ACC112 (cell line): ENCODE measurements at regions not wholly inside any gene's neighbourhood (a gene's known extent, or its start where the extent isn't known, plus 50 kb on each side); places are given as distances from the start of the nearest gene placed in this dataset.

Experiments used
- H2AFZ ChIP-seq: fragments of 200-600 bp; sonication (generic); one replicate; pipeline ENCODE4 v1.6.0; 2017; ENCODE audit warnings: antibody characterized with exemption, low read length; ENCODE audit not compliant: unreplicated experiment
- H3K27ac ChIP-seq: fragments of 200-600 bp; sonication (generic); 2 replicates; pipeline ENCODE4 v1.5.1; 2014; ENCODE audit warnings: low read depth, mild to moderate bottlenecking, antibody characterized with exemption, low read length, moderate library complexity
- H3K27me3 ChIP-seq: fragments of 200-600 bp; sonication (generic); 2 replicates; pipeline ENCODE4 v1.6.1; 2014; ENCODE audit warnings: mild to moderate bottlenecking, antibody characterized with exemption, low read length, moderate library complexity, mixed read lengths; ENCODE audit not compliant: insufficient read depth
- H3K36me3 ChIP-seq: fragments of 200-600 bp; sonication (generic); 2 replicates; pipeline ENCODE4 v1.6.1; 2016; ENCODE audit warnings: mild to moderate bottlenecking, antibody characterized with exemption, low read length, moderate library complexity, mixed read lengths; ENCODE audit not compliant: insufficient read depth
- H3K4me1 ChIP-seq: fragments of 200-600 bp; sonication (generic); one replicate; pipeline ENCODE4 v1.6.1; 2016; ENCODE audit warnings: low read length, mixed read lengths; ENCODE audit not compliant: insufficient read depth, unreplicated experiment, control insufficient read depth
- H3K4me3 ChIP-seq: fragments of 200-600 bp; sonication (generic); 2 replicates; pipeline ENCODE4 v1.5.1; 2014; ENCODE audit warnings: mild to moderate bottlenecking, low read depth, low read length
- H3K79me2 ChIP-seq: fragments of 200-600 bp; sonication (generic); one replicate; pipeline ENCODE4 v1.6.0; 2016; ENCODE audit warnings: low read length; ENCODE audit not compliant: control insufficient read depth, unreplicated experiment, insufficient read depth

DNA sequence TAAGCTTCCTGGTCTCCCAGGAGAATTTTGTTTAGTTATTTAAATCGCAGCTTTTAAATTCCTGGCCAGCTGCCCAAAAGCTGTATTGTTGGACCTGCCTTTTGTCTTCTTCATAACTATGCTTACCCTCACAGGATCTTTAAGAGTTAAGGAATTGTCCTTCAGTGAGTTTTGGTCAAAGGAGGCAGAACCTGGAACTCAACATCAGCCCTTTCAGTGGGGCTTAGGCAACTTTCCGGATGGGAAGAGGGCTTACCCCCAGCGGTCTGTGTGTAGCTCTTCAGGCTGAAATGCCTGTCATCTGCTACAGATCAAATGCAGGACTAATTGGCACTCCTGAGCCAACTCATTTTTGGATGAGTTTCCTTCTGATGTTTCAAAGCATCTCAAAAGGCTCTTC, 402.6 kb downstream of the SIPA1L2 start:
- no peaks in the 10 kb centered on the region for H3K36me3 ChIP-seq
- no peak overlapping the region for H2AFZ ChIP-seq
- peaks cover 5% of the 10 kb centered on the region for H3K4me1 ChIP-seq
- H3K4me3 ChIP-seq, result no peak overlapping the region
- H3K27me3 ChIP-seq, result no peaks in the 10 kb centered on the region
- no peak overlapping the region for H3K27ac ChIP-seq
- no peaks in the 10 kb centered on the region for H3K79me2 ChIP-seq

DNA sequence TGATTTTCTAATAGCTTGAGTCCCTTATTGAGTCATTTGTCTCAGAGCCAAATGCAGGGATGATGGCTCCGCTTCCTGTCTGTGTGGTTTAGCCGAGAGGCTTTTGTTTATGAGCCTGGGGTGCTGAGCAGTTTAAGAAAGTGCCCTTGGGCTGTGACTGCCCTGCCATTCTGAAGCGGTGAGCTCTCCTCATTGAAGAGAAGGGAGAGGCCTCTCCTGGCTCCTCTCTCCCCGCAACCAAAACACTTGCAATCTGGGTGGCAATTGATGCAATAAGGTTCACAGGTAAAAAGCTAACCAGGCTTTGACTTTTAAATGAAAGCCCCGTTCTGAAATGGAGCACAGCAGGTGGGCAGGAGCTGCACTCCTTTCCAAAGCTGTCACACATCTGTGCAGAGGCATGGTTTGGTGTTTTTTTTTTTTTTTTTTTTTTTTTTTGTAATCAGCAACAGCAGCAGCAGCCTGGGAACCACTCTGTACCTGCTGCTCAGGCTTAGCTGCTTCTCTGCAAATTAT, 403.7 kb downstream of the SIPA1L2 start:
- H3K36me3 ChIP-seq, result no peaks in the 10 kb centered on the region
- H2AFZ ChIP-seq, result no peak overlapping the region
- no peak overlapping the region for H3K27ac ChIP-seq
- H3K79me2 ChIP-seq, result no peaks in the 10 kb centered on the region
- H3K27me3 ChIP-seq, result no peaks in the 10 kb centered on the region
- H3K4me1 ChIP-seq, result peaks cover 5% of the 10 kb centered on the region
- no peak overlapping the region for H3K4me3 ChIP-seq

DNA sequence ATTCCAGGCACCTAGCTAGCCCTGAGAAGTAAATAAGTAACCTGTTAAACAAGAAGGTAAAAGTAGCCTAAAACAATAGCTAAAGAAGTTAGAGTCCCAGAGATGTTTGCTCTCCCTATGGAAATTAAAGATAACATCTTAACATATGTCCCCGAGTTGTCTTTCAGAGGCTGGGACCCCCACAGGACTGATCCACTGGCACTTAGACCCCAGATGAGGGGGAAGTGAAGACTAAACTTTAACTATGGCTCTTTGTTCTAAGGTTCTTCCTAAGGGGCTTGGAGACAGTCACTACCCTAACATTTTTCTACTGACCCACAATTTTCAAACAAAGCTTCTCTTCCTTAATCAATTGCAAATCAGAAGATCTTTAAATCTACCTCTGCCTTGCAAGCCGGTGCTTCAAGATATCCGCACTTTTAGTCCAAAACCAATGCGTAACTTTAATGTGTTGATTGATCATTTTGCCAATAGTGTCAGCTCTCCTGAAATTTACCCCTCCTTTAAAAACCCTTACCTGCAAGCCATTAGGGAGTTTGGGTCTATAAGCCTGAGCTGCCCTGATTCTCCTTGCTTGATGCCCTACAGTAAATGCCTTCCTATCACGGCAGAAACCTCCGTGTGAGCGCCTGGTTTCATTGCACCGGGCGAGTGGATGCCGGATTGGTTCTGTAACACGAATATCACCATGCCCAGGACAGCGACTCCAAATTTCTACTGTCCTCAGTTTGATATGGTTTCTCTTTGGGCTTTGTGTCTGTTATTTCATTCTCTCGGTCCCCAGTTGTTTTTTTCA, 404.4 kb downstream of the SIPA1L2 start:
- no peaks in the 10 kb centered on the region for H3K27me3 ChIP-seq
- H3K4me1 ChIP-seq, result peaks cover 5% of the 10 kb centered on the region
- H3K27ac ChIP-seq, result no peak overlapping the region
- H2AFZ ChIP-seq, result no peak overlapping the region
- H3K36me3 ChIP-seq, result no peaks in the 10 kb centered on the region
- no peak overlapping the region for H3K4me3 ChIP-seq
- H3K79me2 ChIP-seq, result no peaks in the 10 kb centered on the region

DNA sequence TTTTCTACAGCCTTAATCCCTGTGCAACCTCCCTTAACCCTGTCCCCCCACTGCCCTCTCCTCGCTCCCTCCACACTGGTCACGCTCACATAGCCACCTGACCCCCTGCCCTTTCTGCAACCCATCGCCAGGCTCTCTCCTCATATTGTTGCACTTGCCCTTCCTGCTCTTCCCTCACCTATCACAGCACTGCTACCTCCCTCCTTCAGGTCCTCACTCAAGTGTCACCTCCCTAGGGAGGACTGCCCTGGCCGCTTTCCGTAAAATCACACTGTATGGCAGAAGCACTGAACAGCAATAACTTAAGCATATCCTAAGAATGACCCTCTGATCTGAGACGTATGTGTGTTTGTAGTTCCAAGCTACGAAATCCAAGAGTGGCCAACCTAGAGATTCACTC, 406.0 kb downstream of the SIPA1L2 start:
- H3K79me2 ChIP-seq, result no peaks in the 10 kb centered on the region
- H3K4me1 ChIP-seq, result peaks cover 5% of the 10 kb centered on the region
- no peak overlapping the region for H2AFZ ChIP-seq
- no peaks in the 10 kb centered on the region for H3K36me3 ChIP-seq
- no peaks in the 10 kb centered on the region for H3K27me3 ChIP-seq
- no peak overlapping the region for H3K27ac ChIP-seq
- H3K4me3 ChIP-seq, result no peak overlapping the region

DNA sequence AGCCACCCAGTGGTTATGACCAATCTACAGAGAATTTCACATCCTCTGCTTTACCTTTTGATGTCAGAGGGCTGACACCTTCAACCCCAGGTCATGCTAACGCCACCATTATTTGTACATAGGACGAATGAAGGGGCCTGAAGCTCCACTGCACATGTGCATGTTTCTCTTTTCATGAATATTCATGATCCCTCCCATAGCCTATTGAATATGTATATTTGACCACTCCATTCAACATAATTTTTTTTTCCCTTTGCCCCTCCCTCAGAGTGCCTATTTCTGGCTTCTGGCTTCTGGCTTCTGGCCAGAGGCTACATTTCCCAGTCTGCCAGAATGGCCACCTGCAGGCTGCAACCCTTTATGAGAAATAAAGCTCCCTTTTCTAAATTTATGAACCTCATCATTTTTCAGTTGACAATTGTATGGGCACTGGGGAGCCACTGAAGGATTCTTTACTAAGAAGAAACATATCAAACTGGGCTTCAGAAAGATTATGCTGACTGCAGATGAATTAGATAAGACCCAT, 406.7 kb downstream of the SIPA1L2 start:
- no peak overlapping the region for H3K4me3 ChIP-seq
- no peaks in the 10 kb centered on the region for H3K36me3 ChIP-seq
- H3K4me1 ChIP-seq, result peaks cover 5% of the 10 kb centered on the region
- H3K27ac ChIP-seq, result no peak overlapping the region
- no peaks in the 10 kb centered on the region for H3K27me3 ChIP-seq
- H2AFZ ChIP-seq, result no peak overlapping the region
- no peaks in the 10 kb centered on the region for H3K79me2 ChIP-seq

DNA sequence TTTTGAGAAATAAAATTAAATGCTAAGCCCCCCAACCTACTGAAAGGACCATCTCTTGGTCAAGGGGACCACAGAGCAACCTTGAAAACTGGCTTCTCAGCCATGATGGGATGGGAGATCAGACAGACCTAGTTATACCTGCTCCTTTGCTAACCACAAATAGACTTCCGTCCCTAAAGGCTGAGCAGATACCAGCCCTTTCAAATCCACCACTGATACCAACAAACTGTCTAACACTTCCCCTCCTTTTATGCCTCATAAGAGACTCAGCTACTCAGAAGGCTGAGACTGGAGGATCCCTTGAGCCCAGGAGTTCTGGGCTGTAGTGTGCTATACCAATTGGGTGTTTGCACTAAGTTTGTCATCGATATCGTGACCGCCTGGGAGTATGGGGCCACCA, 407.3 kb downstream of the SIPA1L2 start:
- Histone ChIP-seq H3K4me1 (peaks cover 5% of the 10 kb centered on the region), H3K4me3 (no peak overlapping the region), H3K36me3 (no peaks in the 10 kb centered on the region), H3K27ac (no peak overlapping the region), H3K79me2 (no peaks in the 10 kb centered on the region), H3K27me3 (no peaks in the 10 kb centered on the region), H2AFZ (no peak overlapping the region)

DNA sequence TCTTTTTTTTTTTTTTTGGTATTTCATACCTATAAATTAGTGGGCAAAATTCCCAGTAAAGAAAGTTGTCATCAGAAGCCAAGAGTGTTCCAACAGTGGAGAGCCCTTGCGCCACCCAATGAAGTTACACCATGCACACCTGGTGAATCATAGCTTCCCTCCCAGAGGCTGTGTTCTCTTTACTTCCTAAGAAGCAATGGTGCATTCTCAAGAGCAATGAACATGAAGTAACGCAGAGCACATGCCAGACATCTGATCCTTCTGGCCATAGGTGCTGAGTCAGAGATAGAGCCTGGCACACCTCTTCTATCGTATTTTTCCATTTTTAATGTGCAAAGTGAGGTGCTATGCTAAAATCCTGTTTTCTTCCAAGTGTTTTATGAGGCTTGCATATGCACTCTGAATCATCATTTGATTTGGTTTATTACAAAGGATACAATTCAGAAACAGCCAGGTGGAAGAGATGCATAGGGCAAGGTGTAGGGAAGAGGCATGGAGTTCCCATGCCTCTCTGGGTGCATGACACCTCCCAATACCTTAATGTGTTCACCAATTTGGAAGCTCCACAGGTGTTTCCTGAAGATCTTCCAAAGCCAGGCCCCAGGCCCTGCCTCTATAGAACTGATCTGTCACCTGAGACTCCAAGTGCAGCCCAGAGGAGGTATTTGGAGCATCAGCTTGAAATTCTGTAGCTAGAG, 408.0 kb downstream of the SIPA1L2 start:
- Histone ChIP-seq H3K27ac (no peak overlapping the region), H3K4me1 (peaks cover 5% of the 10 kb centered on the region), H3K36me3 (no peaks in the 10 kb centered on the region), H2AFZ (no peak overlapping the region), H3K79me2 (no peaks in the 10 kb centered on the region), H3K27me3 (no peaks in the 10 kb centered on the region), H3K4me3 (no peak overlapping the region)

DNA sequence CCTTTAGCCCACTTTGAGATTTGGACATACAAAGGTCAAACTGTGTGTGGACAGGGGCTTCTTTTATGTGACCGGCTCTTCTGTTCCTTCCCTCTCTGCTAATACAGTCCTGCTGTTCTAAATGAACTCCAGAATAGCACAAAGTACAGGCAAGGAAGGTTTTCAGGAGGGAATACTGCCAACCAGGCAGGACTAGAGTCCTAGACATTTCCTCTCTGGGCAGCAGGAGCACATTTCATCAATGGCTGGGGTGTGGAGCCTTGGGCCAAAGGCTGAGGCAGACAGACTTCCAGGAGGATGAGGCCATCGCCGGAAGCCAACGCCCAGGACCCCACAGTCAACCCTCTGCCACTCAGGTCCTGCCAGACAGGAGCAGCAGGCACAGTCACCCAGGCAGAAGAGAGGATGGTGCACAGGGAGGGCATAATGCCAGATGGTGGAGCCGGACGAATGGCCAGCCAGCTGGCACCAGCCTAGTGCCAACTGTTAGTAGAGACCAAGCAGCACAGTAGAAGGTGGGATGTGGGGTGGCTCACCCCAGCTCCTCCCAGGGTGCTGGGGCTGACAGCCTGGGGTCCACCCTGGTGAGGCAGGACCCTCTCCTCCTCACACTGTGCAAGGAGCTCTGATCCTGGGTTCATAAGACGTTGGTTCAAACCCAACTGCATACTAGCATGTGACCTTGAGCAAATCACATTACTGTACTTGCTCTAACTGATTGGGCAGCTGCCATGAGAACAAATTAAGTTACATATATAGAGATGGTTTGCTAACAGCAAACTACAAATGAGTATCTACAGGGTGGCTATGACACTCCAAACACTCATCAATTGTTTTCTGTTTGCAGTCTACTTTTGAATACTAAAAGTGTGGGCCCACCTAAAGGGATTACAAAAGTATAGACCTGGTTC, 410.7 kb downstream of the SIPA1L2 start:
- H2AFZ ChIP-seq, result no peak overlapping the region
- H3K27ac ChIP-seq, result no peak overlapping the region
- H3K4me1 ChIP-seq, result no peaks in the 10 kb centered on the region
- no peaks in the 10 kb centered on the region for H3K27me3 ChIP-seq
- H3K4me3 ChIP-seq, result no peak overlapping the region
- no peaks in the 10 kb centered on the region for H3K36me3 ChIP-seq
- H3K79me2 ChIP-seq, result no peaks in the 10 kb centered on the region

DNA sequence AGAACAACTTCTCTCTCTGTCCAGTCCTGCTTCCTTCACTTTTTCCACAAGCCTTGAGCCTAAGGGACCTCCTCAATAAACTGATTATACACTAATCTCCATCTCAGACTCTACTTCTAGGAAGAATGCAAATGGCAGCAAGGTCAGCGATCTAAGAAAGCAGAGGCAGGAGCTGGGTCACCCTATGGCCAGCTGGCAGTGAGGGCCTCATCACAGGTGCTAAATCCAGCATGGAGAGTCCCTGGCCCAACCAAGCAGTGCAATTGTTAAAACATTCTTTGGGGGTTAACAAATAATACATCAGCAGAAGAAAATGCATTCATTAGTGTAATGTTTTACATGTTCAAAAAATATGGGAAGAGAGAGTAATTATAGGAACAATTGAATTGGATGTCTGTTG, 416.0 kb downstream of the SIPA1L2 start:
- Histone ChIP-seq H2AFZ (no peak overlapping the region), H3K36me3 (no peaks in the 10 kb centered on the region), H3K79me2 (no peaks in the 10 kb centered on the region), H3K4me1 (no peaks in the 10 kb centered on the region), H3K4me3 (no peak overlapping the region), H3K27me3 (0 out of 2 replicates have a peak, but pooled peaks cover 4% of the 10 kb centered on the region), H3K27ac (no peak overlapping the region)

DNA sequence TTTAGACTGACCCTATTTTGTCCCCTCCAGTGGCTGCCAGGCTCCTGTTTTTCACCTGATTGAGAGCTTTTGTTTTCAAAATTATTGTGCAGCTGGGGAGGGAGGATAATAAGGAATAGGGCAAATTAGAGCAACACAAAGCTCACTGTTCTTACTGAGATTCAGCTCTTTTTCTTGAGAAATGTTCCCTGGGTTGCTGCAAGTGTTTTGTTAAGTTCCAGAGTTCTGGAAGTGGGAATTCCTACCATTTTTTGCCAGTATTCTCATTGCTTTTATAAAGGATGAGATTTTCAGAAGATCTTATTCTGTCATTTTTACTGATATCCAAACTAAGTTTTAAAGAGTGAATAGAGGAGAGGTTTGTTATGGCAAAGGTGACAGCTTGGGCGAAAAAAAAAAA, 417.7 kb downstream of the SIPA1L2 start:
- H3K27ac ChIP-seq, result no peak overlapping the region

More for the DNA sequence above, 417.7 kb downstream of the SIPA1L2 start:
- 0 out of 2 replicates have a peak, but pooled peaks cover 4% of the 10 kb centered on the region for H3K27me3 ChIP-seq
- H2AFZ ChIP-seq, result no peak overlapping the region
- no peaks in the 10 kb centered on the region for H3K36me3 ChIP-seq
- no peaks in the 10 kb centered on the region for H3K79me2 ChIP-seq
- no peaks in the 10 kb centered on the region for H3K4me1 ChIP-seq
- no peak overlapping the region for H3K4me3 ChIP-seq
